ENCODE measurements at regions not wholly inside any gene's neighbourhood (a gene's known extent, or its start where the extent isn't known, plus 50 kb on each side); places are given as distances from the start of the nearest gene placed in this dataset.

GRCh38 chr14:40467969-40468368, 1035.7 kb upstream of the FBXO33 start:
- H3K4me3 ChIP-seq (ENCODE audit: low read length): no peak overlapping the region
- H3K27ac ChIP-seq (ENCODE audit: low read length): no peak overlapping the region
- no peaks in the 10 kb centered on the region for H3K36me3 ChIP-seq (ENCODE audit: insufficient read depth, low read depth, low read length)
- H3K4me1 ChIP-seq (ENCODE audit: insufficient read depth, low read length): no peaks in the 10 kb centered on the region
- H3K9ac ChIP-seq (ENCODE audit: low read depth, low read length): no peak overlapping the region
- no peaks in the 10 kb centered on the region for H3K27me3 ChIP-seq (ENCODE audit: insufficient read depth, low read length)
- peaks cover 68% of the 10 kb centered on the region for H3K9me3 ChIP-seq (ENCODE audit: insufficient read depth, low read depth, low read length)

- Histone ChIP-seq H3K4me3 (ENCODE audit: low read length) (no peak overlapping the region), H3K9me3 (ENCODE audit: insufficient read depth, low read depth, low read length) (peaks cover 36% of the 10 kb centered on the region), H3K4me1 (ENCODE audit: insufficient read depth, low read length) (no peaks in the 10 kb centered on the region), H3K9ac (ENCODE audit: low read depth, low read length) (no peak overlapping the region), H3K27ac (ENCODE audit: low read length) (no peak overlapping the region), H3K36me3 (ENCODE audit: insufficient read depth, low read depth, low read length) (no peaks in the 10 kb centered on the region), H3K27me3 (ENCODE audit: insufficient read depth, low read length) (no peaks in the 10 kb centered on the region)
These were observed 1032.3 kb upstream of the FBXO33 start for GRCh38 chr14:40464531-40464930.

DNA sequence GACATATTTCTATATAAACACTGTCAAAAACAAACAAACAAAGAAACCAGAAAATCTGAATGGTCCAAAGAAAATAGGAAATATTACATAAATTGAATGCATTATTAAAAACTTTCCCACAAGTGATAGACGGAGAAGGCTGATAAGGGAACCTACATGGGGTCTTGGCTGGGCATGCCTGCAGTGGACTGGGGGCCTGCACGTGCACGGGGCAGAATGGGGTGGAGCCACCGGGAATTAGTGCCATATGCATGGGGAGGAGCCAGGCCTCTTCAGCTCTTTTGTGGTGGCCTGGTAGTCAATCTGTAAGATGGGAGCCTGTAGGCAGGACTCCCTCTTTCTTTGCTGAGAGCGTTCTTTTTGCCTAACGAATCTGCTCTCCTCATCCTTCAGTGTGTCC, 1031.7 kb upstream of the FBXO33 start:
- H3K27ac ChIP-seq (ENCODE audit: low read length): no peak overlapping the region
- no peaks in the 10 kb centered on the region for H3K27me3 ChIP-seq (ENCODE audit: insufficient read depth, low read length)
- H3K9ac ChIP-seq (ENCODE audit: low read depth, low read length): no peak overlapping the region
- H3K4me1 ChIP-seq (ENCODE audit: insufficient read depth, low read length): no peaks in the 10 kb centered on the region
- H3K36me3 ChIP-seq (ENCODE audit: insufficient read depth, low read depth, low read length): no peaks in the 10 kb centered on the region
- H3K4me3 ChIP-seq (ENCODE audit: low read length): no peak overlapping the region
- peaks cover 30% of the 10 kb centered on the region for H3K9me3 ChIP-seq (ENCODE audit: insufficient read depth, low read depth, low read length)

DNA sequence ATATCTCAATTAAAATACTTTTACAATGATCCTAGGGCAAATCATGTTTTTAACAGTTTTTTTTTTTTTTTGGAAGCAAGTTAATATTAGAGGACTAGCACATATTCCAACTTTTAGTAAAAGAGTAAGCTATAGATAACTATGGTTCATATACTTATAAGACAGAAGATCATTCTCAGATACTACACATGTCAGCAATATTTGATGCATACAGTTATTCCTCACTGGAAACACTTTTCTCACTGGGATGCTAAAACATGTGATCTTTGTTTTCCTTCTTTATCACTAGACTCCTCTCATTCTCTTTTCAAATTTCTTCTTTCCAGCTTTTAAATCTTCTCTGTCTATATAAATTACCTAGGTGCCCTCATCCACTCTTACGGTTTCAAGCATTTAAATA, 1020.4 kb upstream of the FBXO33 start:
- no peaks in the 10 kb centered on the region for H3K4me1 ChIP-seq (ENCODE audit: insufficient read depth, low read length)
- H3K36me3 ChIP-seq (ENCODE audit: insufficient read depth, low read depth, low read length): no peaks in the 10 kb centered on the region
- no peaks in the 10 kb centered on the region for H3K27me3 ChIP-seq (ENCODE audit: insufficient read depth, low read length)
- no peak overlapping the region for H3K4me3 ChIP-seq (ENCODE audit: low read length)
- H3K27ac ChIP-seq (ENCODE audit: low read length): no peak overlapping the region
- no peak overlapping the region for H3K9ac ChIP-seq (ENCODE audit: low read depth, low read length)
- no peaks in the 10 kb centered on the region for H3K9me3 ChIP-seq (ENCODE audit: insufficient read depth, low read depth, low read length)

DNA sequence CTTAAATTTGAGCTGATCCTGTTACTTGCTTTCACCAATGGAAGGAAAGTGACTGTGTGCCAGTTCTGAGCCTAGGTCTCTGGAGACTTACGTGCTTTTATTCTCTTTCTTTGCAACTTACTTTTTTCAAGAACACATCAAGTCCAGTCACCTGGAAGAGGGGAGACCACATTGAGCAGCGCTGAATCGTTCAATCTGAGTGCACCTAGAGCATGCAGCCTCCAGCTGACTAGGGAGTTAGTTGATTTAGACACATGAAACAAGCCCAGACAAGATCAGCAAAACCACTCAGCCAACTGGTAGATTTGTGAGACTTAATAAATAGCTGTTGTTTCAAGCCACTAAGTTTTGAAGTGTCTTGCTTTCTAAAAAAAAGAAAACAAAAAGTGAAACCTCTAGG, 1014.8 kb upstream of the FBXO33 start:
- Histone ChIP-seq H3K9ac (ENCODE audit: low read depth, low read length) (no peak overlapping the region), H3K9me3 (ENCODE audit: insufficient read depth, low read depth, low read length) (no peaks in the 10 kb centered on the region), H3K4me1 (ENCODE audit: insufficient read depth, low read length) (no peaks in the 10 kb centered on the region), H3K4me3 (ENCODE audit: low read length) (no peak overlapping the region), H3K27me3 (ENCODE audit: insufficient read depth, low read length) (no peaks in the 10 kb centered on the region), H3K36me3 (ENCODE audit: insufficient read depth, low read depth, low read length) (no peaks in the 10 kb centered on the region), H3K27ac (ENCODE audit: low read length) (no peak overlapping the region)

DNA sequence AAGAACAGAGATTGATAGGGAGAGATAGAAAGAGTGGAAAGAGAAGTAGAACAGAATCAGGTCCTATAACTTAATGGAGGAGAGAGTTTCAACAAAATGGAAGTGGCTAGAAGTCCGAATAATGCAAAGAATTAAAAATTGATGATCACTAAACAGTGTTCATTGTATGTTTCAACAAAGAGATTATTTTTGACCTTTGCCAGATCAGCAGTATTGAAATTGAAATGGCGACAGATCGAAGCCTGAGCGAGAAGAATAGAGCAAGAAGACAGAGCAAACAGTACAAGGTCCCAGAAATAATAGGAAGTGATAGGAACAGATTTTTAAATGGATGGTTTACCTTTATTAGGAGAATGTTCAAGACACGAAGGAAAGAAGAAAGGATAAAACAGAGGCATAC, 1012.8 kb upstream of the FBXO33 start:
- H3K27ac ChIP-seq (ENCODE audit: low read length): no peak overlapping the region
- no peak overlapping the region for H3K4me3 ChIP-seq (ENCODE audit: low read length)
- no peaks in the 10 kb centered on the region for H3K27me3 ChIP-seq (ENCODE audit: insufficient read depth, low read length)
- no peak overlapping the region for H3K9ac ChIP-seq (ENCODE audit: low read depth, low read length)
- no peaks in the 10 kb centered on the region for H3K9me3 ChIP-seq (ENCODE audit: insufficient read depth, low read depth, low read length)
- H3K4me1 ChIP-seq (ENCODE audit: insufficient read depth, low read length): no peaks in the 10 kb centered on the region
- H3K36me3 ChIP-seq (ENCODE audit: insufficient read depth, low read depth, low read length): no peaks in the 10 kb centered on the region

DNA sequence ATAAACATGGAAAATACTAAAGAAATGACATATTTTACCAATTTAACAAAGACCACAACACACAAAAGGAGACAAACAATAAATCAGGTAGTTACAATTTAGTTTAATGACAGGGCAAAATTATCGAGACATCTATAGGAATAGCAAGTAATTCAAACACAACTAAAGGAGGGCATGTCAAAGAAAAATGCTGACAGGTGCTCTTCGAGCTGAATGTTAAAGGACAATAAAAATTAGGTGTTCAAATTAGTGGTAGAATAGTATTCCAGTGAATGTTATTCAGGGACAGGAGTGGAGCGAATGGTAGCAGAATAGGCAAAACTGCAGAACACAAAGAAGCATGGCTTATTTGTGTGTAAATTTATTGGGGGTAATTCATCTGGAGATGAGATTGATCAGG, 1004.3 kb upstream of the FBXO33 start:
- Histone ChIP-seq H3K27ac (ENCODE audit: low read length) (no peak overlapping the region), H3K9me3 (ENCODE audit: insufficient read depth, low read depth, low read length) (no peaks in the 10 kb centered on the region), H3K4me3 (ENCODE audit: low read length) (no peak overlapping the region), H3K4me1 (ENCODE audit: insufficient read depth, low read length) (no peaks in the 10 kb centered on the region), H3K36me3 (ENCODE audit: insufficient read depth, low read depth, low read length) (no peaks in the 10 kb centered on the region), H3K9ac (ENCODE audit: low read depth, low read length) (no peak overlapping the region), H3K27me3 (ENCODE audit: insufficient read depth, low read length) (no peaks in the 10 kb centered on the region)

GRCh38 chr14:40417777-40418401, 985.7 kb upstream of the FBXO33 start:
- H3K9me3 ChIP-seq (ENCODE audit: insufficient read depth, low read depth, low read length): no peaks in the 10 kb centered on the region
- H3K27ac ChIP-seq (ENCODE audit: low read length): no peak overlapping the region
- H3K27me3 ChIP-seq (ENCODE audit: insufficient read depth, low read length): no peaks in the 10 kb centered on the region
- no peak overlapping the region for H3K4me3 ChIP-seq (ENCODE audit: low read length)
- no peaks in the 10 kb centered on the region for H3K36me3 ChIP-seq (ENCODE audit: insufficient read depth, low read depth, low read length)
- H3K9ac ChIP-seq (ENCODE audit: low read depth, low read length): no peak overlapping the region
- no peaks in the 10 kb centered on the region for H3K4me1 ChIP-seq (ENCODE audit: insufficient read depth, low read length)

DNA sequence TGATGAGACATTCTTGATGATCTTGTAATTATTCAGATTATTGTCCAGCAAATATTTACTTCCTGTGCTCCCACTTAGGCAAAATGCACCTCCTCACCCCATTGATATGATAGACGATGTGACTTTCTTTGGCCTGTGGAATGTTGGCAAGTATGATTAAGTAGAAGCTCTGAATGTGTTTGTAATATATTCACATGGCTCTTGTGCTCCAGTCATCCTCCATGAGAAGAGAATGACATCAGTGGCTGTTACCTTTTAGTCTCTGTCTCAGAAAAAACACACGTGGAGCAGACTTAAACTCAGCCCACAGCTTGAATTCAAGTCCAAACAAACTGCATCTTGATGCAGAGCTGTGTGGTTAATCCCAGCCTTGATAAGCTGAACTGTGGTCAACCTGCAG, 984.3 kb upstream of the FBXO33 start:
- H3K9ac ChIP-seq (ENCODE audit: low read depth, low read length): no peak overlapping the region
- no peaks in the 10 kb centered on the region for H3K9me3 ChIP-seq (ENCODE audit: insufficient read depth, low read depth, low read length)
- H3K4me3 ChIP-seq (ENCODE audit: low read length): no peak overlapping the region
- H3K27ac ChIP-seq (ENCODE audit: low read length): no peak overlapping the region
- H3K4me1 ChIP-seq (ENCODE audit: insufficient read depth, low read length): no peaks in the 10 kb centered on the region
- H3K27me3 ChIP-seq (ENCODE audit: insufficient read depth, low read length): no peaks in the 10 kb centered on the region
- no peaks in the 10 kb centered on the region for H3K36me3 ChIP-seq (ENCODE audit: insufficient read depth, low read depth, low read length)

DNA sequence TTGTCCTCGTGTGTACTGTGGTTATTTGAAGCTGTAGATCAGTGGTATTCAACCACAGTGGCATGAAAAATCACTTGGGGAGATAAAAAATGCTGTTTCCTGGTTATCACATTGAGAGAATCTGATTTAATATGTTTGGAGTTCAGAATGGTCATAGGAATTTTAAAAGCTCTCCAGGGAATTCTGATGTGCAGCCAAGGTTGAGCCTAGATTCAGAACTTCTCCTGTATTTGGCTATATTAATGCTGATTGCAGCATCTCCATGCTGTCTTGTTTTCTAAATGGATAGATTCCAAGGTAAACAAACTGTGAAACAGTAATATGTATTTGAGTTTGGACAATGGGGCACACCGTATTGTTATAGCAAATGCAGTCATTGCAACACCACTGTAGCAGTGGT, 982.2 kb upstream of the FBXO33 start:
- Histone ChIP-seq H3K36me3 (ENCODE audit: insufficient read depth, low read depth, low read length) (no peaks in the 10 kb centered on the region), H3K4me3 (ENCODE audit: low read length) (no peak overlapping the region), H3K9me3 (ENCODE audit: insufficient read depth, low read depth, low read length) (no peaks in the 10 kb centered on the region), H3K27me3 (ENCODE audit: insufficient read depth, low read length) (no peaks in the 10 kb centered on the region), H3K4me1 (ENCODE audit: insufficient read depth, low read length) (no peaks in the 10 kb centered on the region), H3K27ac (ENCODE audit: low read length) (no peak overlapping the region), H3K9ac (ENCODE audit: low read depth, low read length) (no peak overlapping the region)

- Histone ChIP-seq H3K9ac (ENCODE audit: low read depth, low read length) (no peak overlapping the region), H3K27ac (ENCODE audit: low read length) (no peak overlapping the region), H3K9me3 (ENCODE audit: insufficient read depth, low read depth, low read length) (peaks cover 11% of the 10 kb centered on the region), H3K36me3 (ENCODE audit: insufficient read depth, low read depth, low read length) (no peaks in the 10 kb centered on the region), H3K27me3 (ENCODE audit: insufficient read depth, low read length) (no peaks in the 10 kb centered on the region), H3K4me1 (ENCODE audit: insufficient read depth, low read length) (no peaks in the 10 kb centered on the region), H3K4me3 (ENCODE audit: low read length) (no peak overlapping the region)
These were observed 980.9 kb upstream of the FBXO33 start for GRCh38 chr14:40413136-40413535.

DNA sequence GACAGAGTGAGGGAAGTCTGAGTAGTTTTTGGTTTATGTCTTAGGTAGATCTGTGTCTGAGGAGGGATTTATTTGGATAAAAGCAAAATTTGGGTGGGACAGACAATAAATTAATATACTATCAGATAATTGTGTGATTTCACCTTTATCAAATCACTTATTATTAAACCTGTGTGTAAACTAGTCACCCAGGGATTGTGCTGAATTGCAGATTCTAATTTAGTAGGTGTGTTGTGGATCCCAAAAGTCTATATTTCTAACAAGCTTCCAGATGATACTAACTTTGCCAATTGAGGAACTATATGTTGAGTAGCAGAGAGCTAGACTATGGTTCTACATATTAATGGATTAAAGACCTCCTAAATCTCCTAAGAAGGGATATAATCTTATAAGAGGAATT, 978.5 kb upstream of the FBXO33 start:
- Histone ChIP-seq H3K4me1 (ENCODE audit: insufficient read depth, low read length) (no peaks in the 10 kb centered on the region), H3K4me3 (ENCODE audit: low read length) (no peak overlapping the region), H3K9me3 (ENCODE audit: insufficient read depth, low read depth, low read length) (peaks cover 32% of the 10 kb centered on the region), H3K27ac (ENCODE audit: low read length) (no peak overlapping the region), H3K36me3 (ENCODE audit: insufficient read depth, low read depth, low read length) (no peaks in the 10 kb centered on the region), H3K9ac (ENCODE audit: low read depth, low read length) (no peak overlapping the region), H3K27me3 (ENCODE audit: insufficient read depth, low read length) (no peaks in the 10 kb centered on the region)

DNA sequence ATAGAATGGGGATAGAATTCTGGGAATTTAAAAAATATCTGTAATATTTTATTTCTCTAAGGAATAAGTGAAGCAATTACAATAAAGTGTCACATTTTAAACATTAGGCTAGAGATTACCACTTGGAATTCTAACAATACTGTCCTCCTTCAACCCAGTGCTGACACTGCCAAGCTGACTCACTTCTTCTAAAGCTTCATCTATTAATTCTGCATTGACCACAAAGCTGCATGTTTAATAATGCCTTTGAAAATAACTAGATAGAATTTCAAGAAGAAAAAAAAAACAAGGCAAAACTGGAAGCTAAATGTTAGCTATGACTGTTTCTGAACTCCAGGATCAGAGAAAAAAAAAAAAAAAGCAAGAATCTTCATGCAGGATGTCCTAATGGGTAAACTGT, 970.7 kb upstream of the FBXO33 start:
- Histone ChIP-seq H3K4me3 (ENCODE audit: low read length) (no peak overlapping the region), H3K27ac (ENCODE audit: low read length) (no peak overlapping the region), H3K9me3 (ENCODE audit: insufficient read depth, low read depth, low read length) (peaks cover 26% of the 10 kb centered on the region), H3K36me3 (ENCODE audit: insufficient read depth, low read depth, low read length) (no peaks in the 10 kb centered on the region), H3K27me3 (ENCODE audit: insufficient read depth, low read length) (no peaks in the 10 kb centered on the region), H3K4me1 (ENCODE audit: insufficient read depth, low read length) (no peaks in the 10 kb centered on the region), H3K9ac (ENCODE audit: low read depth, low read length) (no peak overlapping the region)
